GM23338 (cell line): ENCODE measurements at regions not wholly inside any gene's neighbourhood (a gene's known extent, or its start where the extent isn't known, plus 50 kb on each side); places are given as distances from the start of the nearest gene placed in this dataset.

Source experiments
- ATAC-seq: fragments of 200-7000 bp; cut with Tn5 transposase; 3 replicates; pipeline ENCODE4 v1.9.1; 2020
- DNase-seq: peaks from one replicate; pipeline ENCODE4 v3.0.0-alpha.2; 2015; ENCODE audit warnings: low spot score
- H2AFZ ChIP-seq: fragments of 200-600 bp; sonication (generic); 2 replicates; pipeline ENCODE4 v1.8.0; 2016; ENCODE audit warnings: antibody characterized with exemption, mild to moderate bottlenecking, moderate library complexity
- H3F3A ChIP-seq: fragments of 200-600 bp; sonication (generic); replicated peaks from 2 replicates; pipeline ENCODE4 v1.8.0; 2017; ENCODE audit warnings: antibody characterized with exemption, mixed run types, low read depth
- H3K27ac ChIP-seq: fragments of 200-600 bp; sonication (generic); 2 replicates; pipeline ENCODE4 v1.6.1; 2016; ENCODE audit warnings: low read depth
- H3K27me3 ChIP-seq: fragments of 200-600 bp; sonication (generic); 2 replicates; pipeline ENCODE4 v1.8.0; 2016; ENCODE audit warnings: mild to moderate bottlenecking, mixed run types, moderate library complexity; ENCODE audit not compliant: insufficient read depth
- H3K36me3 ChIP-seq: fragments of 200-600 bp; sonication (generic); 2 replicates; pipeline ENCODE4 v1.8.0; 2016; ENCODE audit warnings: mild to moderate bottlenecking; ENCODE audit not compliant: insufficient read depth
- H3K4me1 ChIP-seq: fragments of 200-600 bp; sonication (generic); 2 replicates; pipeline ENCODE4 v1.8.0; 2016; ENCODE audit warnings: mild to moderate bottlenecking, moderate library complexity; ENCODE audit not compliant: insufficient read depth
- H3K4me2 ChIP-seq: fragments of 200-600 bp; sonication (generic); 2 replicates; pipeline ENCODE4 v1.7.1; 2017; ENCODE audit warnings: mixed run types
- H3K4me3 ChIP-seq: fragments of 200-600 bp; sonication (generic); 2 replicates; pipeline ENCODE4 v1.6.1; 2016; ENCODE audit warnings: mixed run types
- H3K79me2 ChIP-seq: fragments of 200-600 bp; sonication (generic); replicated peaks from 2 replicates; pipeline ENCODE4 v1.8.0; 2017; ENCODE audit warnings: mild to moderate bottlenecking; ENCODE audit not compliant: insufficient read depth
- H3K9me2 ChIP-seq: fragments of 200-600 bp; sonication (generic); 2 replicates; pipeline ENCODE4 v1.8.0; 2017; ENCODE audit not compliant: insufficient read depth
- H4K20me1 ChIP-seq: fragments of 200-600 bp; sonication (generic); replicated peaks from 2 replicates; pipeline ENCODE4 v1.8.0; 2017; ENCODE audit warnings: mild to moderate bottlenecking; ENCODE audit not compliant: insufficient read depth
- H3K27ac Mint-ChIP-seq: 2 replicates; pipeline ENCODE4 v1.8.0; 2020; ENCODE audit warnings: inconsistent platforms, mild to moderate bottlenecking, moderate library complexity, mixed read lengths
- H3K27me3 Mint-ChIP-seq: 3 replicates; pipeline ENCODE4 v1.8.0; 2022; ENCODE audit warnings: low read depth, mild to moderate bottlenecking, moderate library complexity, mixed read lengths, inconsistent platforms; ENCODE audit not compliant: insufficient read depth, poor library complexity
- H3K36me3 Mint-ChIP-seq: 3 replicates; pipeline ENCODE4 v1.8.0; 2021; ENCODE audit warnings: low read depth, mild to moderate bottlenecking, inconsistent platforms, moderate library complexity, mixed read lengths
- H3K4me1 Mint-ChIP-seq: 3 replicates; pipeline ENCODE4 v1.8.0; 2020; ENCODE audit warnings: mild to moderate bottlenecking, inconsistent platforms, mixed read lengths
- H3K4me3 Mint-ChIP-seq: 3 replicates; pipeline ENCODE4 v1.8.0; 2021; ENCODE audit warnings: moderate library complexity, mild to moderate bottlenecking, inconsistent platforms, mixed read lengths
- H3K9me3 Mint-ChIP-seq: 3 replicates; pipeline ENCODE4 v1.8.0; 2020; ENCODE audit warnings: moderate library complexity, mild to moderate bottlenecking, inconsistent platforms, mixed read lengths
- POLR2AphosphoS5 ChIP-seq: IDR thresholded peaks from 2 replicates; pipeline ENCODE4 v1.6.1; 2016; ENCODE audit warnings: antibody characterized with exemption, low read depth
- ZNF462 ChIP-seq: fragments of 250-450 bp; sonication (Bioruptor Pico); IDR thresholded peaks from 2 replicates; pipeline ENCODE4 v1.5.0; 2020; ENCODE audit warnings: mild to moderate bottlenecking, moderate library complexity
- TF ChIP-seq, protein P1 (sequence below): IDR thresholded peaks from 2 replicates; pipeline ENCODE4 v1.6.1; 2016; ENCODE audit warnings: antibody characterized with exemption
- TF ChIP-seq, protein P2 (sequence below), 2 experiments: fragments of 200-600 bp in 1 of 2; sonication (generic) in 1 of 2; conservative IDR thresholded peaks; 2 replicates each; pipeline versions ENCODE4 v1.5.1 to v1.6.1; 2016 to 2017; ENCODE audit warnings: antibody characterized with exemption in 2 of 2, low read depth in 2 of 2, mild to moderate bottlenecking in 2 of 2, moderate library complexity in 1 of 2

- ATAC-seq (no peak), DNase-seq (no peak)
- Histone ChIP-seq H3F3A (no peaks in the 10 kb centered on the region), H3K4me1 (no peaks in the 10 kb centered on the region), H3K79me2 (no peaks in the 10 kb centered on the region), H3K27me3 (no peaks in the 10 kb centered on the region), H3K9me2 (0 out of 2 replicates have a peak, but pooled peaks cover 4% of the 10 kb centered on the region), H4K20me1 (no peaks in the 10 kb centered on the region), H3K4me3 (no peak overlapping the region), H3K36me3 (no peaks in the 10 kb centered on the region), H3K27ac (no peak overlapping the region), H2AFZ (no peak overlapping the region), H3K4me2 (no peak overlapping the region)
- Mint-ChIP-seq H3K27me3 (no peaks in the 10 kb centered on the region), H3K4me3 (no peak overlapping the region), H3K4me1 (no peaks in the 10 kb centered on the region), H3K9me3 (no peaks in the 10 kb centered on the region; the same call in 2 of the 3 replicates), H3K27ac (no peak overlapping the region), H3K36me3 (no peaks in the 10 kb centered on the region)
- no peak for TF ChIP-seq POLR2AphosphoS5
- TF ChIP-seq ZNF462, result no peak
These were observed 587.2 kb upstream of the PKDCC start for GRCh38 chr2:41460661-41461060.

- Histone ChIP-seq H3K79me2 (no peaks in the 10 kb centered on the region), H3K9me2 (peaks cover 7% of the 10 kb centered on the region; the same call in 1 of the 2 replicates), H3K4me1 (no peaks in the 10 kb centered on the region), H2AFZ (no peak overlapping the region), H3K27ac (no peak overlapping the region), H3K27me3 (no peaks in the 10 kb centered on the region), H3K4me2 (no peak overlapping the region), H3K4me3 (no peak overlapping the region), H3F3A (no peaks in the 10 kb centered on the region), H3K36me3 (no peaks in the 10 kb centered on the region), H4K20me1 (no peaks in the 10 kb centered on the region)
- no peaks in the 10 kb centered on the region for H3K4me1 Mint-ChIP-seq
- H3K27me3 Mint-ChIP-seq, result no peaks in the 10 kb centered on the region
- TF ChIP-seq, protein P1, sequence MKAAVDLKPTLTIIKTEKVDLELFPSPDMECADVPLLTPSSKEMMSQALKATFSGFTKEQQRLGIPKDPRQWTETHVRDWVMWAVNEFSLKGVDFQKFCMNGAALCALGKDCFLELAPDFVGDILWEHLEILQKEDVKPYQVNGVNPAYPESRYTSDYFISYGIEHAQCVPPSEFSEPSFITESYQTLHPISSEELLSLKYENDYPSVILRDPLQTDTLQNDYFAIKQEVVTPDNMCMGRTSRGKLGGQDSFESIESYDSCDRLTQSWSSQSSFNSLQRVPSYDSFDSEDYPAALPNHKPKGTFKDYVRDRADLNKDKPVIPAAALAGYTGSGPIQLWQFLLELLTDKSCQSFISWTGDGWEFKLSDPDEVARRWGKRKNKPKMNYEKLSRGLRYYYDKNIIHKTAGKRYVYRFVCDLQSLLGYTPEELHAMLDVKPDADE, result no peak
- TF ChIP-seq, protein P2, sequence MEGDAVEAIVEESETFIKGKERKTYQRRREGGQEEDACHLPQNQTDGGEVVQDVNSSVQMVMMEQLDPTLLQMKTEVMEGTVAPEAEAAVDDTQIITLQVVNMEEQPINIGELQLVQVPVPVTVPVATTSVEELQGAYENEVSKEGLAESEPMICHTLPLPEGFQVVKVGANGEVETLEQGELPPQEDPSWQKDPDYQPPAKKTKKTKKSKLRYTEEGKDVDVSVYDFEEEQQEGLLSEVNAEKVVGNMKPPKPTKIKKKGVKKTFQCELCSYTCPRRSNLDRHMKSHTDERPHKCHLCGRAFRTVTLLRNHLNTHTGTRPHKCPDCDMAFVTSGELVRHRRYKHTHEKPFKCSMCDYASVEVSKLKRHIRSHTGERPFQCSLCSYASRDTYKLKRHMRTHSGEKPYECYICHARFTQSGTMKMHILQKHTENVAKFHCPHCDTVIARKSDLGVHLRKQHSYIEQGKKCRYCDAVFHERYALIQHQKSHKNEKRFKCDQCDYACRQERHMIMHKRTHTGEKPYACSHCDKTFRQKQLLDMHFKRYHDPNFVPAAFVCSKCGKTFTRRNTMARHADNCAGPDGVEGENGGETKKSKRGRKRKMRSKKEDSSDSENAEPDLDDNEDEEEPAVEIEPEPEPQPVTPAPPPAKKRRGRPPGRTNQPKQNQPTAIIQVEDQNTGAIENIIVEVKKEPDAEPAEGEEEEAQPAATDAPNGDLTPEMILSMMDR (conservative IDR thresholded peaks at IDR 0.05; ENCODE audit: low read depth in 2 of 2), result 0 out of 4 replicates have a peak, but pooled peaks of 1 of the 2 experiments have one; percentile 12
- no peaks in the 10 kb centered on the region for H3K9me3 Mint-ChIP-seq
- no peaks in the 10 kb centered on the region for H3K36me3 Mint-ChIP-seq
- H3K4me3 Mint-ChIP-seq, result no peak overlapping the region
- H3K27ac Mint-ChIP-seq, result no peak overlapping the region
- no peak for ATAC-seq
- DNase-seq, result no peak
These were observed 583.4 kb upstream of the PKDCC start for GRCh38 chr2:41464395-41464794.
